ENCODE measurements at regions not wholly inside any gene's neighbourhood (a gene's known extent, or its start where the extent isn't known, plus 50 kb on each side); places are given as distances from the start of the nearest gene placed in this dataset.

GRCh38 chr10:47090042-47090441 lies 178.8 kb downstream of the PTPN20 start:
- TF ChIP-seq CTCF (IDR thresholded peaks at IDR 0.05) (no peak), POLR2A (IDR thresholded peaks at IDR 0.05) (no peak)

Data from lower leg skin (tissue), 3 donors.